ENCODE measurements at regions not wholly inside any gene's neighbourhood (a gene's known extent, or its start where the extent isn't known, plus 50 kb on each side); places are given as distances from the start of the nearest gene placed in this dataset.
"Not testable (repeated sequence)": the region's sequence is repeated elsewhere in the genome, so short reads cannot be mapped to it uniquely, and the experiment has no call there.

DNA sequence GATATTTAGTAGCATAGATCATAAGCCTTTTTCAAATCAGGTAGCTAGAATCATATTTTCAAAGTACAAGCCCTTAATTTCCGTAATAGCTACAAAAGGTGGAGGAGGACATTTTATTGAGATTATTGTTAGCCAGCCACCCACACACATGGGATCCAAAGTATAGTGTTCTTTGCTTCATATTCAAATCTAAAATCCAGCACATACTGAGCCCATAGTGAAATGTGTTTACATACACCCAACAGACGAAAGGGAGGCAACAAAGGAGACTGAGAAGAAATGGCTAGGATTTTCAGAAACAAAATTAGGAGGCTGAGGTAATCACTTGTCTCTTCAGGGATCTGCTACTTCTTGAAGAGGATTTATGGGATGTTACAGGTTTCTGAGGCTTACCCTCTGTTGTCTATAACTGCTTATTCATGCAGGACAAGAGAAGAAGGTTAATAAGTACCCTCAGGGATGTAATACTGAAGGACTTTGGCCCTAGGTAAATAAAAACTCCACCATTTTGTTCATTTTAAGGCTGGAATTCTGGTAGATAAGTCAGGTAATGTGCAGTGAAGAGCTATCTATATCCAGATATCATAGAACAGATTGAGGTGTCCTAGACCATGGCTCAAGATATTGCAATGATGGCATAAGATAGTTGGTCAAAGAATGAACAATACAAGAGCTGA is 182.1 kb downstream of the SPDYE17 start:
- DNase-seq (ENCODE audit: low spot score) = not testable (repeated sequence)

DNA sequence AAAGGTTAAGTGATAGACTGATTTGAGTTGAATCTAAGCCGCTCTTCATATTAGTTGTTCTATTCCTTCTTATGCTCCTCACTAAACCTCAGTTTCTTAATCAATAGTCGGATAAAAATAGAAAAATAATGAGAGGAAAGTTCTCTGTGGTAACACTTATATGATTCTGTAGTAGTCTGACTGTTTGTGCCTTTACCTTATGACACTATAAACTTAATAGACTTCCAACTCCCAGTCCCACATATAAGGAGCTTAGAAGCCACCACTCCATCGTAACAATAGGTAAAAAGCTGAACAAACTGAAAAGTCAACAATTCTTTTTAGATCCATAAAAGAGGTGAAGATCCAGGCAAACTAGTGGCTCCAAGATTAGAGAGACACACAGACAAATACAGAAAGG is 192.3 kb downstream of the SPDYE17 start:
- DNase-seq (ENCODE audit: low spot score) = not testable (repeated sequence)

DNA sequence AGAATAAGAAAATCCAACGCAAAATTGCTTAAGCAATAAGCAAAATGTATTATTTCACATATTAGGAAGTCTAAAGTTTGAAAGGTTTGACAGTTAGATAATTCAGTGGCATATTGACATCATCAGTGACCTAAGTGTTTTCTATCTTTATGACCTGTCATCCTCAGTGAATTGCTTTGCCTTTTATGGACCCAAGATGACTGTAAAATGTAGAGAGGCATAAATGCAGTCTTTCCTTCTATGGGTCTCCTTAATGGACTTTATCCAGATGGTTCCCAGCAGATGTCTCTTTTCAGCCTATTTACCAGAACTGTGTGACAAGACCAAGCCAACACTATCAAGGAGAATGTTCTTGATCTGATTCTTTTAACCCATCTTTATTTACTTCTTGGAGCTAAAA is 192.9 kb downstream of the SPDYE17 start:
- DNase-seq (ENCODE audit: low spot score) = not testable (repeated sequence)

DNA sequence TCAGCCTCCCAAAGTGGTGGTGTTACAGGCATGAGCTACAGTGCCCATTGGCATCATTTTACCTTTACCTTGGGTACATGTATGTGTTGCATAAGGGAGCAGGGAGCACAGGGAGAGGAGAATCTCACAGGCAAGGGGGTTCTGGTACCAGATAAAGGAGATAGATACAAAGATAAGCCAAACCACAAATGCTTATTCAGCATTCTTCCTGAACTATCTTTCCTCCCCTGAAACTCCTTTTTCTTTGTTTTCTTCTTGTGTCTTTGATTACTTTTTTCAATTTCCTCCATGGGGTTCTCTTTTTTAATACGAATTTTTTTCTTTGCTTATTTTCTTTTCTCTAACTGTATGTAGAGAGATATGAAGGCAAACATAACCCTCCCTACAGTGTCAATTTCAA is 193.8 kb downstream of the SPDYE17 start:
- DNase-seq (ENCODE audit: low spot score) = not testable (repeated sequence)

DNA sequence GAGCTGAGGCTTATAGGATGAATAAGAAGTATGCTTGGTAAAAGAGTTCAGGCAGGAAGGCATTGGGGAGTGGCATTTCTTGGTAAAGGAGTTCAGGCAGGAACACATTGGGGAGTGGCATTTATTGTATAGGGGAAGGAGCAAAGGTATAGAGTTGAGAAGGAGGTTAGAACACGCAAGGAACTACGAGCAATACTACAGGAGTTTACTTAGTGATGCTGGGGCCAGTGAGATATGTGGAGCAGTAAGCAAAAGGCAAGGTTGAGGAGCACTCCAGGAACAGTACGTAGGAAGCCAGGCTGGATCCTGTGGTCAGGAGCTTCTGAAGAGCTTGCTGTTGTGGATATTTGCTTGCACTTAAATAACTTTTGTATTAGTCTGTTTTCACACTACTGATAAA is 202.2 kb upstream of the POMZP3 start:
- not testable (repeated sequence) for DNase-seq (ENCODE audit: low spot score)

DNA sequence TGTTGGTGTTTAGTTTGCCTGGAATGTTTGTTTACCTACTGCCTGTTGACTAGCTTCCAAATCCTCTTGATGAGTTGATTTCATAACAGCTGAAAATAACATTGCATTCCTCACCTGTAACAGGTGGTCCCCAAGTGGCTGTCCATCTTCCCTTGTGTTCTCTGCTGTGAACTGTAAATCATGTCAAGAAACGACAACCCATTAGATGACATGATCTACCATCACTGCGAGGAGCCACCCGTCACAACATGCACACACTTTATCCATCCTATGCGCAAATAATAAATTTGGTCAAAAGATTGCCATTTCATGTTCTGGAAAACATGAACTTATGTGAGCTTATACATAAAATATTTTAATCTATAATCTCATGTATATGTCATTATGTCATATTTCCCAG is 199.1 kb upstream of the POMZP3 start:
- not testable (repeated sequence) for DNase-seq (ENCODE audit: low spot score)

DNA sequence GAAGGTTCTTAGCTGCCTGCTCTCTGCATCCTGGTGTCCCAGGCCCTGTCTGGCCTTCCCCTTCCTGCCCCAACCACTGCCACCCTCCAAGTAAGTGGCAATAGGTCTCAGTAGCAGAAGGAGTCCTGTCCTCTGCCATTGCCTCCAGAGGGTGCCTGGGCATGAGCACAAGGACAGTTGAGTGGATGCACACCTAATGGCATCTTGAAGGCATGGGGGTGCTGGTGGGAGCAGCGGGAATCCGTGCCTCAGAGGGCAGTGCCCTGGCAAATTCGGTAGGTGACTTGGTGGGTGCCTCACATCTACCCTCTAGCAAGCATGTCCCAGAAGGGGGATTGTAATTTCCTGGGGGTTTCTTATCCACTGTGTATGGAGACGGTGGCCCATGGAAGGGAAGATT is 182.8 kb upstream of the POMZP3 start:
- not testable (repeated sequence) for DNase-seq (ENCODE audit: low spot score)

DNA sequence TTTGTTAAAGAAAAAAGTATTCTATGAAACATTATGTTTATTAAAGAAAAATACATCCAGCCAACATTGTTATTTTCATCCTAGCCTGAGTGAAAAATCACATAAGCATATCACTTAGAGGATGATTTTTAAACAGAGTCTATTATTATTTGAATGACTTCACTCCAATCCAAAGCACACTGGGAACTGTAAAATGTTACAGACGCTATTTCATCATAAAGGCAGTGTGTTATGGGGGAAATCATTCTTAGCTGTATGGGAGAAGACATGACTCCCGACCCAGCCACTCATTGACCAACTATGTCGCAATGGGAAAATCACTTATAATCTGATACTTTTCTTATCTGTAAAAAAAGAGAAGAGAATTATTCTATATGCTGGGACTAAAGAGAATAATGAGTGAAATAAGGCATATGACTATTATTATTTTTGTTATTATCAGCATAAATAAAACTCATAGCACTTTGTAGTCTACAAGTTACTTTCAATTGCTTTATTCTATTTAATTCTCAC is 180.6 kb upstream of the POMZP3 start:
- not testable (repeated sequence) for DNase-seq (ENCODE audit: low spot score)

DNA sequence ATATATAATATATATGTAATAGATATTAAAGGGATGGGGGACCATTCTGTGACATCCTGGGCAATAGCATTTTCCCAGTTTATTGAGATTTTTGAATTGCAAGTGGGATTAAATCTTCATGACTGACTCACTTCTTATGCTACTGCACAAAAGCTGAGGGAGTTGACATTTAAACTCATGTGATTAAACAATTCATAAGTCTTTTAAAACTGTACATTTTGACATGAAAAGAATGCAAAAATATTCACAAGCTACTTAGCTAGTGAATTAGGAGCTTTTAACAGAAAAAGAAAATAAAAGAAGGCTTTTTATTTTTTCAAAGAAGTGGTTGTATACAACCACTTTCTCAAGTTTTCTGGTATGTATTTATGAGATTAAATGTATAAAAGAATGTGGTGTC is 179.4 kb upstream of the POMZP3 start:
- not testable (repeated sequence) for DNase-seq (ENCODE audit: low spot score)

DNA sequence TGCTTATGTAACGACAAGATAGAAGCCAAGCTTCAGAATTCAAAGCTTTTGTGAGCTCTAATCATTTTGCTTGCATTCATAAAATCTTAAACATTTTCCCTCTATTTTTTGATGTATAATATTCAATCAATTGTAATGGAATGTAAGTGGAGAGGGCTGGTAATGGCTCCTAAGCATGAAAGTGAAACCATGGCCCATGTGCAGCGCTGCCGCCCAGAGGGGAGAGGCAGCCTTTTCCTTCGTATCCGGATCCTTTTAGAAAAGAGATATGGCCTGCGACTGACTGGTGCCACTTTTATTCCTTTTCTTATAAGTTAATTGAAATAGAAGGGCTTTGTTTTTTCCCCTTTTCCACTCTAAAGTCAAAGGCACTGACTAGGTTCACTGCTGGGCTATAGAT is 178.9 kb upstream of the POMZP3 start:
- not testable (repeated sequence) for DNase-seq (ENCODE audit: low spot score)

DNA sequence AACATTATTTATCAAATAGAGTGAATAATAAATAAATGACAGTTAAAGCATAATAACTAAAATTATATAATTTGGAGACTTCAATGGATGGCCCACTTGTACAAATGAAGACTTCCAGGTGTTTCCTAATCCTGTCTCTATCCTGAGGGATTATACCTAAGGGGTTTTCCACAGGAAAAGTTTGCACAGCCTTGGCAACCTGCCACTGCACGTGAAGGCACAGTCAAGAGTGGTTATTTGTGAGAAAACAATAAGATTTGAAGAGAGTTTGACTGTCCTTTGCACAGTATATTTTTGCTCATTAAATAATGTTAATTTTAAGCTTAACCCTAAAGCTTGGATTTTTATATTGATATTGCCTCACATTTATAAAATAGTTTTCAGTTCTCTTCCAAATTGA is 178.2 kb upstream of the POMZP3 start:
- not testable (repeated sequence) for DNase-seq (ENCODE audit: low spot score)

DNA sequence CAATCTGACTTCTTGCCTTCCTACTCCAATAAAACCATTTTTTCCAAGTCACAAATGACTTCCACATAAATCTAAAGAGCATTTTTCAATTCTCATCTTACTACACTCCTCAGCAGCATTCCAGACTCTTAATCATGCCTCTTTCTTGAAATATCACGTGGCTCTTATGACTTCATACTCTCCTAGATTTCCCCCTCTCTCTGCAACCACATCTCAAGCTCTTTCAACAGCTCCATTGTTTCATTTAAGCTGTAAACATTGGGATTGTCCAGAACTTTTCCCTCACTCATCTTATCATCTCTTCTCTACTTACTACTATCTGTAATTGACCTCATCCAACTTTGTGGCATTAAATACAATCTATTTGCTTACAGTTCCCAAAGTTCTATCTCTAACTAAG is 170.6 kb upstream of the POMZP3 start:
- DNase-seq (ENCODE audit: low spot score) = not testable (repeated sequence)

DNA sequence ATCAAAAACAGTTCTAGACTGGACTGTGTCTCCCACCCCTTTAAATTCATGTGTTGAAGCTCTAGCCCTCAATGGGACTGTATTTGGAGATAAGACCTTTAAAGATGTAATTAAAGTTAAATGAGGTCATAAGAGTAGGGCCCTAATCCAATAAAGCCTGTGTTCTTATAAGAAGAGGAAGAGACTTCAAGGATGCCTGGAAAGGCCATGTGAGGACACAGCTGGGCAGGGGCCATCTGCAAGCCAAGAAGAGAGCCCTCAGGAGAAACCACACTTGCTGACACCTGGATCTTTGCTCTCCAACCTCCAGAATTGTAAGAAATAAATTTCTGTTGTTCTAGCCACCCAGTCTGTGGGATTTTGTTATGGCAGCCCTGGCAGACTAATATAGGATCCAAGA is 153.6 kb upstream of the POMZP3 start:
- not testable (repeated sequence) for DNase-seq (ENCODE audit: low spot score)

DNA sequence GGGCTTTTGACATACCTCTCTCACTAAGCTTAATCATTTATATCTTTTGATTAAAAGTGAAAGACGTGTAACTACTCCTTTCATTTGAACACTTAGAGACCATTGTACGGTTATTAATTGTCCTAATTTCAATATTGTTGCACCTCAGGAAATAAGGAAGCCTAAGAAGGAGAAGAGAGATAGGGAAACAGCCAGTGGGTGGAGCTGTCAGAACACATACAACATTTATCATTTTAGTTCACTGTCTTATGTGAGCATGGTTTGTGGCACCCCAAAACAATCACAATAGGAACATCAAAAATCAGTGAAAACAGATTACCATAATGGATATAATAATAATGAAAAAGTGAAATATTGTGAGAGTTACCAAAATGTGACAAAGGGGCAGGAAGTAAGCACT is 147.2 kb upstream of the POMZP3 start:
- DNase-seq (ENCODE audit: low spot score) = not testable (repeated sequence)

DNA sequence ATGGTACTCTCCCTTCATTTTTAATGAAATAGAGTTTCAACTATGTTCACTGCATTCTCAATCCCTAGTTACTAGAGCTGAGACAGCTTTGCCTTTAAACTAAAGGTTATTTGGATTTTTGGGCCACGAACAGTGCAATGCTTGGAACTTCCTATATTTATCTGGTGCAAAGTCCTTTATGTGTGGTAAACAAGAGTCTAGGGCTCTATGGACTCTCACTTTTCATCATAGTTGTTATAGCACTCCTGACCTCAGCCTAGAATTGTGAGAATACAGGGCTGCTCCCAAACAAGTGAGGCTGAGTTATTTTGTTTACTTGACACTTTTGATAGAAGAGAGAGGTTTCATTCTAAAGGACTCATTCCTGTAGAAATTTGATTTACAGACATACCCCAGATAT is 144.9 kb upstream of the POMZP3 start:
- not testable (repeated sequence) for DNase-seq (ENCODE audit: low spot score)

DNA sequence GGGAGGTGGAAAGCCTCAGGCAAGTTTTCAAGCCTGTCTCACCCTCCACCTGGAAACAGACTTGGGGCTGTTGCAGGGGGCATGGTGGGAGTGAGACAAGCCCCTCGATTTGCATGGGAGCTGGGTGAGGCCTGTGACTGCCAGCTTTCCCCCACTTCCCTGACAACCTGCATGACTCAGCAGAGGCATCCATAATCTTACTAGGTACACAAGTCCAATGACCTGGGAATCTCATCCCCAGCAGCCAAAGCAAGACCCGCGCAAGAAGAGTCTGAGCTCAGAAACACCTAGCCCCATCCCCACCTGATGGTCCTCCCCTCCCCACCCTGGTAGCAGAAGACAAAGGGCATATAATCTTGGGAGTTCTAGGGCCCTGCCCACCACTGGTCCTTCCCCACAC is 136.9 kb upstream of the POMZP3 start:
- DNase-seq (ENCODE audit: low spot score) = not testable (repeated sequence)

DNA sequence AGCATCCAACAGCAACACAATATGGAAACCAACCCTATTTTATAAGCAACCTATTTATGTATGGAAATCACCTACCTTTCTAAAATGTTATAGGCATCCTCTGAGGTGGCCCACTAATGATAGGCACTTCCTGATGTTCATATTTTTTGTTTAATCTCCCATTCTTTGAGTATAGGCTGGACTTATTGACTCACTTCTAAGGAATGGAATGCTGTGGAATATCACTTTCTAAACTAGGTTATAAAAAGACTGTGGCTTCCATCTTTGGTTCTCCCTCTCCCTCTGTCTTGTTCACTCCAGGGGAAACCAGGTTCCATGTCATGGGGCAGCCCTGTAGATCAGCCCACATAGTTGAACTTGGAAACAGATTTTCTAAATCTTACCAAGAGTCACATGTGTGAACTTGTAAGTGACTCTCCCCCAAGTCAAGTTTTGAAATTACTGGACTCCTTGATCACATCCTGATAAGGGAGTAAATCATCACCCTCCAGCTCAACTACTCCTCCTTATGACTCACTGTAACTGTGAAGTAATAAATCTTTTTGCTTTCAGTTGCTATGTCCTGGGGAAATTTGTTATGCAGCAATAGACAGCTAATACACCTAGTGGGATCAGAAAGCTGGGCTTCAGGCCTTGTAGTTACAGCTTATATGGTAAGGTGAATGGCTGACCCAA is 133.6 kb upstream of the POMZP3 start:
- DNase-seq (ENCODE audit: low spot score) = not testable (repeated sequence)

DNA sequence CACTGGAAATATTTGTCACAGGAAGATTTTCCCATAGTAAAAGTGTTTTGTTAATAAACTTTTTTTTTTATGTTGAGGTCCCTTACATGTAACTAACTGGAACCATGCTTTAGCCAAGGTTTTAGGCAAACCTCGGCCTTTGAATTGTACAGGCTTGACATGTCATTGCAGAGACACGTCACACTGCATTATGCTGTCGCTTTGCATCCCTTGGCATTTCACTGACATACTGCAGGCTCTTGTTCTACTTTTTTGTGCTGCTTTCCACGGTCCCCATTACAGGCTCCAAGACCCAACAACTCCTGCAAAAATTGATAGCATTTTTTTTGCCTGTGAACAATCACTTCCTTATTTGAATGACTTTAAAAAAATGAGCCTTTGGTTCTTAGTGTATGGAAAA is 112.5 kb upstream of the POMZP3 start:
- not testable (repeated sequence) for DNase-seq (ENCODE audit: low spot score)

DNA sequence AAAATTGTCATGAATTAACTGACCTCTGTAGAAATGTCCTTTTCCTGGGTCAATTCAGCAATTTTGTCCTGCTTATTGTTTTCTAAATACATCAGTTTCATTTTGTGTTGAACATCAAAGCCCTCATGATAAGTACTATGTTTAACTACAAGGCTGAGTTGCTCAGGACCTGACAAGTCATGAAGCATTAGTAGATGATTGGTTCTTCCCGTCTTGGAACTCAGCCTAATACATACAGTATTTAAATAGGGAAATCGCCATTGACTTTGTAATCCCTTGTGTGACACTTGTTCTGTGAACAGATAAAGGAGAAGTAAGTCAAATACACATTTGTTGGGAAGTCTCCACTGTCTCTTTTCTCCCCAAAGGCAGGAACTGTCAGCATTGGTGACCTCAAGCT is 109.6 kb upstream of the POMZP3 start:
- DNase-seq (ENCODE audit: low spot score) = not testable (repeated sequence)

DNA sequence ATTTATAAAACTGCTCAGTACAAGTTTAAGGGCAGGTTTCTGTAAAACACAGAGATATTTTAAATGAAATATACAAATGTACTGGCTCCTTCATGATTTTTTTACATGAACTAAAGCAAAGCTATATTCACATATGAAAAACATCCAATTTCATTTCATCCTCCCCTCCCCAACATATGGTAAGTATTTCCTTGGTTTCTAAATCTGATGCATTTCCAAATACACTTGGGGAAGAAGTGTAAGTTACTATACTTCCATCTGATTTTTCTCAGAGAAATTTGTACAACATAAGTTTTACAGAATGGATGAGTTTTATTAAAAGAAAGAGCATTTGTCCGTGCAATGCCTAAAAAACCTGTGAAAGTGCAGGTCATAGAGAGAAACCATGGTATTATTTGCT is 109.0 kb upstream of the POMZP3 start:
- DNase-seq (ENCODE audit: low spot score) = not testable (repeated sequence)

DNA sequence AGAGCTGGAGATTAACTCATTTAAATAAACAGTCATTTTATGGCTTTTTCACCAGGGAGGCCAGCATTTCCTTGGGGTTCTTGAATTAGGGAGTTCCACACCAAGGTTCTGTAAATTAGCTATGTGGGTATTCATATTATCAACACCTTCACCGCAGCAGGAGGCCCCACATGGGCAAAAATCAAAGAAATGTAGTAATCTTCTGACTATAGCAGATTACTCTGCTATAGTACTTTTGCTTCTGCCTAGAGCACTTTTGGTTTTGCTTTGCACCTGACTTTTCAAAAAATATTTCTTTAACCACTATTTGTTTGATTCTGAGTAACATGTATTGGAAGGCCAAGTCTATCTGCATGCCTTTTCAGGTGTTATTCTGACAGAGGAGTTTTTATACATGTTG is 108.6 kb upstream of the POMZP3 start:
- DNase-seq (ENCODE audit: low spot score) = not testable (repeated sequence)

DNA sequence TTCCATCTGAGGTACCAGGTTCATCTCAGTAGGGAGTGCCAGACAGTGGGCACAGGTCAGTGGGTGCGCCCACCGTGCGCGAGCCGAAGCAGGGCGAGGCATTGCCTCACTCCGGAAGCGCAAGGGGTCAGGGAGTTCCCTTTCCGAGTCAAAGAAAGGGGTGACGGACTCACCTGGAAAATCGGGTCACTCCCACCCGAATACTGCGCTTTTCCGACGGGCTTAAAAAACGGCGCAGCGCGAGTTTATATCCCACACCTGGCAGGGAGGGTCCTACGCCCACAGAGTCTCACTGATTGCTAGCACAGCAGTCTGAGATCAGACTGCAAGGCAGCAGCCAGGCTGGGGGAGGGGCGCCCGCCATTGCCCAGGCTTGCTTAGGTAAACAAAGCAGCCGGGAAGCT is 101.5 kb upstream of the POMZP3 start:
- not testable (repeated sequence) for DNase-seq (ENCODE audit: low spot score)

DNA sequence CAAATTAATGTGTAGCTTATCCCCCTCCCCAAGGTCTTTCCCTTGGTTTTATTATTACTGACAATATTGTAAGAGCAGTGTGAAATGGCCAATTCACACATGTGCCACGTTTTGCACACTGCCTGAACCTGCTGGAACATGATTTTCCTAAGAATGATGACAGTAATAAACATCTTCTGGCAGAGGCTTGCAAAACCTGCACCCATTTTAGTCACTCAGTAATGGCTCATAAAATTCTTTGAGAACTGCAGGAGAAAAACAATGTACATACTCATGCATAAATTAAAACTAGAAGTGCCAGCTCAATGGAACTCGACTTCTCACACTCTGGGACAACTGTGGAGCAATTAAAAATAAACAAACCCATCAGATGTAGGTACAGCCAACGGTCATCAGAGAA is 96.8 kb upstream of the POMZP3 start:
- DNase-seq (ENCODE audit: low spot score) = not testable (repeated sequence)

Measured in NAMALWA (cell line).